SW 1271 (cell line): ENCODE measurements at regions not wholly inside any gene's neighbourhood (a gene's known extent, or its start where the extent isn't known, plus 50 kb on each side); places are given as distances from the start of the nearest gene placed in this dataset.
"Not testable (repeated sequence)": the region's sequence is repeated elsewhere in the genome, so short reads cannot be mapped to it uniquely, and the experiment has no call there.

Experiments
- DNase-seq, 2 experiments: peaks; one replicate each; lab custom pipeline; 2025; lab: John Stamatoyannopoulos, UW

DNA sequence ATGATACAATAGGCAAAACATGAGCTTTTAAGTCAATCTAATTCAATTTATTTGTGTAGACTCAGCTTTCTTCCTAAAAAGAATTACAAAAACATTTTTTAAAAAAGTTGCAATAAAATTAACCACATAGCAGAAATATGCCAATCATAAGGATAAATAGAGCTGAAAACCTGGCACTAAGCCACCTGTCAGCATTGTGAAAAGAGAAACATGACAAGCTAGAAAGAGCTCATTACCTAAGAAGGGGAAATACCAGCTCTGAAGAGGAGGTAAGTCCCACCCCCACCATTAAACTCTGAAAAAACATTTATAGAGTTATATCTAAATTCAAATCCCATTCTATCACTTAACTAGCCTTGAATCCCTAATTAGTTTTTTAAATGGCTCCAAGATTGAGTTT lies 372.9 kb downstream of the OSTF1 start:
- DNase-seq: no peak

DNA sequence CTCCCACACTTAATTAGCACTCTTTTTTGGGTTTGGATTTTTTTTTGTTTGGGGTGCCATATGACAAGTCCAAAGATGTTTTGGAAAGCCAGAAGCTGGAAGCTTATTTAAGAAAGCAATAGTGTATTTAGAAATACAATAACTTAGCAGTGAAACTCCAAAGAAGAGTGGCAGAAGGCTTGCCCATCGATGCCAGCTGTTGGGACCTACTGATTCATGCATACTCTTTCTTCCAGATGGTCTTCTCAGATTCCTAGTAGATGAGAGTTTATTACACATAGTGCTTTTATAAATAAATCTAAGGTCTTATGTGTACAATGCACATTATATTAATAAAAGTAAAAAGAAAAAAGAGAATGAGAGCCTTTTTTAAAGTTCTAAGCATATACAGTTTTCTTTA lies 374.6 kb downstream of the OSTF1 start:
- no peak for DNase-seq

- DNase-seq: no peak
Measured at GRCh38 chr9:75463871-75464270, 375.6 kb downstream of the OSTF1 start.

DNA sequence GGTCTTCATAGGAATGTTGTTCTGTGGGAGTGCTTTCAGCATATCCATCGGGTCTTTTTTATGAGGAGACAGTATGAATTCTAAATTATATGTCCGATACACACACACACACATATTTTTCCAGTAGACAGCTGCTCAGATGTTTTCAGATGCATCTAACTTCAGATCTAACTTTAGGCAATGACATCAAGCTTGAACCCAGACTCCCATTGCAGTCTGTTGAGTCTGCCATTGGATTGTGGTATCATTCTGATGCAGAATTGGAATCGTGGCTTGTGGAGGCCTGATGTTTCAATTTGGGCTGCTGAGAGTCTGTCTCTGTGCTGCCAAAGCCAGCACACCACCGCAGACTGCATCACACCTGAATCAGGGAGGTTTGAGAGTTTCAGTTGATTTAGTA lies 376.4 kb downstream of the OSTF1 start:
- DNase-seq: no peak

- DNase-seq: no peak
Measured at GRCh38 chr9:75467142-75467541, 378.8 kb downstream of the OSTF1 start.

DNA sequence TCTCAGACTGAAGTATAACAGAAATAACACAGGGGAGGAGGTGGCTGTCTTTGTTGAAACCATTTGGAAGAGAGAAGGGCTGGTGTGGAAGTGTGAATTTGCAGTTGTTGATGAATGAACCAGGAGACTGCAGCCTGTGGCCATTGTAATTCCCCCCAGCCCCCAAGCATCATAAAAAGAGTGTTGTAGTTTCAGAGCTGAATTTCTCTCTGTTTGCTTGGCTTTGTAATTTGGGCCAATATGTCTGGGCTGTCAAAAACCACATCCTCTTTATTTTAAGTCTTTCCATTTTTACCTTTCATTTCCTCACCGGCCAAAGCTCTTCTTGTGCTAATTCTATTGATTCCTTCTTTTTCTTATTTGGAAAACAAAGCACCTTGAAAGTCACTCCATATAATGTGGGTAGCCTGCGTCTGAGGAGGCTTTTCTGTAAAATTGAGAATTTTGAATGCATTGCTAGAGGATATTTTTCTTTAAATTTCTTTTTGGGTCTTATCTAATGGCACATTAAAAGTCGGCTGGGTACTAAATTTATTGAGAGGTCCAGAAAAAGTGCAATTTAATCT lies 383.3 kb downstream of the OSTF1 start:
- no peak for DNase-seq

DNA sequence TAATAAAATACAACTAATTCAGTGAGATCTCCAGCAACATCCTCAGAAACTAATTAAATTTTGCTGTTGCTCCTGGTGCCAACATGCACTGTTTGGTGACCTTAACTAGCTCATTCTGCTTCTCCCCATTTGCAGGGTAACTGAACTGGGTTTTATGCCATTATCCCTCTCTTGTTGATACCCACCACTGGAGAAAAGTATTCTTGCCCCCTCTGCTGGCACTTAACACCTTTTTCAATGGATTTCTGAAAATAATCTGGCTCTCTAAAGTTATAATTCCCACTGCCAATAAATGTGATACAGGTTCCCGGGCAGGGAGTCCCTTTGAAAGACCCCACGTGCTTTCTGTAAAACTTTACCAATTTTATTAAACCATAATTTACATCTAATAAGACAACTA lies 394.3 kb downstream of the OSTF1 start:
- DNase-seq: no peak

DNA sequence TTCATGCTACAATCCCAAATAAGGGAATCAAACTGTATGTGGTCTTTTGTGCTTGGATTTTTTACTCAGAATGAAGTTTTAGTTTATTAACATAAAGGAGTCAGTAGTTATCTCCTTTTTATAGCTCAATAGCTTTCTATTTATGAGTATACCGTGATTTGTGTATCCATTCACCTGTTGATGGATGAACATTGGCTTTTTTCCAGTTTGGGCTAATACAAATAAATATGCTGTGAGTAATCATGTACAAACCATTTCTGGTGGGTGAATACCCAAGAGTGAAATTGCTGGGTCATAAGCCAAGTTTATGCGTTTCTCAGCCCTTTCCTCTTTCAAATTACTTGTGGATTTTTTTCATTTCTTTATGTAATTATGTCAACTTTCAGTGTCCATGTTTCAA lies 395.3 kb downstream of the OSTF1 start:
- DNase-seq: no peak

- DNase-seq: no peak
Measured at GRCh38 chr9:75487856-75488718, 399.8 kb downstream of the OSTF1 start.

GRCh38 chr9:75488719-75489110 lies 400.4 kb downstream of the OSTF1 start:
- DNase-seq: no peak

DNA sequence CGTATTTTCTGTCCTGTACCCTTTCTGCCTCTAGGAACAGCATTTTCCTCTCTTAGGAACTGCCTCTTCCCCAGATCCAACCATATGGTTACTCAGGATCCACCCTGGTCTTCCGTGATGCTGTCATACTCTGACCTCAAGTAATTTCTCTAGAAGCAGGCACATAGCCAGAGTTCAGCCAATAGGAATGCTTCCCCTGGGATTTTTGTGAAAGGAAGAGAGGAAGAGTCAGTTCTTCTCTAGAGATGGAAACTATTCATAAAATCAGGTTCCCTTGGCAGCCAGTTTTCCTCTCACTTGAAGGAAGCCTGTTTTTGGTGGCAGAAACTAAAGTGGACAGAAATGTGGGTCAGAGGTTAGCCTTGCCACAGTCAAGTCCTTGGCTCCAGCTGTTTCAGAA lies 400.1 kb upstream of the PCSK5 start:
- DNase-seq: no peak

GRCh38 chr9:75491533-75491932 lies 398.9 kb upstream of the PCSK5 start:
- DNase-seq: no peak

DNA sequence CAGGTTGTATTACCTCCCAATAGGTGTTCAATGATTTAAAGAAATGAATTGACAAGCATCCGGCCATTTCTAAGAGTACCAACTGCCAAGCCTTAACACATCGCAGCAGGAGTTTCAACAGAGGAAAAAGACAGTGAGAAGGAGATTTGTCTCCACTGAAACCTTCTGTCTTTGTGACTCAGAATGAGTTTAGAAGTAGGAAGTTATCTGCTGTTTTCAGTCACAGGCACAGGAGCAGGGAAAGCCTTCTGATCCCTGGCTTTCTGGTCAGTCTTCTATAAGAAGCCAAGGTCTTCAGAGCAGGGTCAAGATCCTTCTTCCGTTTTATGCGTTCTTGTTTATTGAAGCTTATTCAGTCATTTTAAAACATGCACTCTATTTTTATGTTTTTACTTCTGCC lies 390.7 kb upstream of the PCSK5 start:
- DNase-seq: no peak

DNA sequence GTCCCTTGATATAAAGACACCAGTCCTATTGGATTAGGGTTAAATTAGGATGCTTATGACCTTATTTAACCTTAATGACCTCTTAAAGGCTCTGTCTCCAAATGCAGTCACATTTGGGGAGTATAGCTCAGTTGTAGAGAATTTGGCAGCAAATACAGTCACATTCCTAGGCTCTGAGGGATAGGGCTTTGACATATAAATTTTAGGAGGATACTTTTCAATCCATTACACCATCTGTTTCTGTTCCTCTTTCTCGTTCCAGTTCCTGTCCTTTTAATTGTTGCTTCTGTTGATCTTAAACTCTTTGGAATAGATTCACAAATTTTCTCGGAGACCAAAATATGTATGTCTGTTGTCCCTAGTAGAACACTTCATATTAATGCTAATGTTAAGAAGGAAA lies 390.0 kb upstream of the PCSK5 start:
- no peak for DNase-seq

- not testable (repeated sequence) for DNase-seq
Measured at GRCh38 chr9:75500940-75501339, 389.5 kb upstream of the PCSK5 start.

DNA sequence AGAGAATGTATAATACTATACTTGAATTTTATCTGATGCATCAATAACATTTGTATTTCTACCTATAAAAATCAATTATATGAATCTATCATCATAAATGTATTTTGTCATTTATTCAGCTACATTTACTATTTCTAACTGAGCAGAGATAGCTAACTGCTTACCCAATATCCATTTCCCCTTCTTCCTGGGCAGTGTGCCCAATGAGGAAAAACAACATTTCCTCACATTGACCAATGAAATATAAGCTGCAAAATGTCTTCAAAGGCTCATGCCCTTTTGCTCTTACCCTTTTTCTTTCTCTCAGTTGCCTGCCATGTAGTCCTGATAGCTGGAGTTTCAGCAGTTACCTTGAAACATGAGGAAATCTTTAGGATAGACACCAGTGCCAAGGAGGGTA lies 385.8 kb upstream of the PCSK5 start:
- no peak for DNase-seq

GRCh38 chr9:75505654-75506053 lies 384.8 kb upstream of the PCSK5 start:
- no peak for DNase-seq

DNA sequence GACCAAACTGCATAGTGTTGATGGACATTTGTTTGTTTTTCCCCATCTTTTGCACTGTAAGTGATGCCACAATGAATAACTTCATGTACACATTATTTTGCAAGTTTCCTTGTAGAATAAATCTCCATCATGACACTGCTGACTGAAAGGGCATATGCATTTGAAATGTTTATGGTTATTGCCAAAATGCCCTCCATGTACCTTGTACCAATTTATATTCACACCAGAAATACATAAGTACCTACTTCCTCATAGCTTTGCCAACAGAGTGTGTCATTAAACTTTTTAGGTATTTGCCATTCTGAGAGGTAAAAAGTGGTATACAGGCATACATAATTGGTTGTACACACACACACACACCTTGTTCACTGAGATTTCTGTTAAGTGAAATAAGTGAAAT lies 361.0 kb upstream of the PCSK5 start:
- no peak for DNase-seq

DNA sequence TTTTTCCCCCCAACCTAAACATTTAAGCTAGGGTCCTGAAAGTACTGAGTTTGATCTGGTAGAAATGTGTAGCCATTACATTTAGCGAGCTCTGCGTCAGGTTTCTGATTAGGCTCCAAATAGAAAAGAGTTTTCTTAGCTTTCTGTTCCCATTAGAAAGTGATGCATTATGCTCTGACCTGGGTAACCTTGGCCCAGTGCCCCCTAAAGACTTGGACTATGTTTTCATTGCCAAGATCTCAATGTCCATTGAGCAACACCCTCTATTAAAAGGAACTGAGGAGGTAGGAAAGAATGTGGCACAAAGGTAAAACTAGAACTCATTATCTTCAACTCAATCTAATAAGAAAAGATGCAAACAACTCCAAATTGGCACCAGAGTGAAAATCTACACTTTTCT lies 358.9 kb upstream of the PCSK5 start:
- no peak for DNase-seq

DNA sequence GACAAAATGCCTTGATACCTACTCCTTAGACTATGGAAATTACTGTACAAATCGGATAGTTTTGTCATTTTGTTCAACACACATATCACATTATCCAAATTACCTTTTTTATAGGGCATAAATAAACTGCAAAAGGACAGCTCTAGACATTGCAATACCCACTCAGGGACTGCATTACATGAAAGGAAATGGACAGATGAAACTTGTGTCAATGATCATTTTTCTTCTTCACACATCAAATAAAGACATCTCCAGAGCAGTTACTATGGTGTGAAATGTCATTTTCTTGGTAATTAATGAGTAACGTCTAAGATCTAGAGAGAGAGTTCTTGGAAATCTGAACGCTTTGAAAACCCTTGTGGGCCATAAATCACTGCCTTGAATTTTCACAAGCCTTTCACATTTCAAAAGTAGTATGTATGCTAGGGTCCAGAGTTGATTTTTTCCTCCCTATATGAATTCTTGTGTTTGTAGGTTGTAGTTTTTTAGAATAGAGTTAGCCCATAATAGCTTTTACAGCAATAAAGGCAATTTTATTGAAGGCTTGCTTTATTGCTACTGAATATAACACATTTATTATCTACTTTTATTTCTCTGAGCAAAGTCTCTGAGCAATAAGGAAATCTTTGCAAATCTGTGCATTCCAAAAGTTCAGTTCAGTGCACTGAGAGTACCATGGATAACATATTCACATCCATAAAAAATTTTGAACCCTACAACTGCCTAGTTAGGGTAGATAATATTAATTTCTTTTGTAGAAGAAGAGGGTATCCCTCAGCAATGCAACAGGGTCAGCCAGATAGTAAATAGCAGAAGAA lies 358.0 kb upstream of the PCSK5 start:
- no peak for DNase-seq

GRCh38 chr9:75539523-75539922 lies 350.9 kb upstream of the PCSK5 start:
- no peak for DNase-seq

DNA sequence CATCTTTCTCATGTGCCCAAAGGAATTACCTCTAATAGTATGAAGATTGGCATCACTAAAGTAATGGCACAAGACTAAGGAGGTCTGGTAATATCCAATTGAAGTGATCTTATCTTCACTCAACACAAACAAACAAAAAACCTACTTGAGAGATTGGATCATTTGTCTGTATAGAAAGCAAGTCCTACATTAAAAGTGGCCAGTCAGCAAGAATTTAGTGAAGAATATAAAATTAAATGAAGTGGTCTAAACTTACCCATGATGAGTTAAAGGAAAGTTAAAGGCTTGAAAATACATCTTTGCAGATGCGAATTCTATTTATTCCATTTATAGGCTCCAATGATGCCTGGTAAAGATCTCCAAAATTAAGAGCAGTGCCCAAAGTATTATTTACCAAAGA lies 350.3 kb upstream of the PCSK5 start:
- DNase-seq: no peak

GRCh38 chr9:75541734-75542133 lies 348.7 kb upstream of the PCSK5 start:
- no peak for DNase-seq
